ENCODE measurements at regions not wholly inside any gene's neighbourhood (a gene's known extent, or its start where the extent isn't known, plus 50 kb on each side); places are given as distances from the start of the nearest gene placed in this dataset.

DNA sequence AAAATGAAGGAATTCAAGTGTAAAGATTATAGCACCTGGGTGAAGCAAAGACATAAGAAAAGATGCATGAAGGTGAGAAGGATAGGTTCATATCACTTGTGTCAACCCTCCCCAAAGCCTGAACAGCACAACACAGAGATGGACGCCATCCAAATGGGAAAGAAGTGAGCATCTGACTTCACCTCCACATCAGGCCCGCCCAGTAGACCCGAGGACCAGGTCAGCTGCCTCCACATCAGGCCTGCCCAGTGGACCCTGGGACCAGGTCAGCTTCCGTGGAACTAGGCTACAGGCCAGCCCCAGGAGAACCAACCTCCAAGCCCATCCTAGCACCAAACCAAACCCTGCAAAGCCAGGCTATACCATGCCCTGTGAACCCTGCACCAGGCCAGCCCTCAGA is 862.9 kb downstream of the UQCRFS1 start:
- TF ChIP-seq ZNF274 (IDR thresholded peaks at IDR 0.05; ENCODE audit: low read depth, low read length) = no peak
- TF ChIP-seq YY1 (IDR thresholded peaks at IDR 0.05; ENCODE audit: insufficient read depth, insufficient read length) = no peak
- no peak for TF ChIP-seq SUZ12 (IDR thresholded peaks at IDR 0.05; ENCODE audit: extremely low read depth, insufficient read depth, insufficient read length)

Data from NT2/D1 (cell line).